ENCODE measurements at regions not wholly inside any gene's neighbourhood (a gene's known extent, or its start where the extent isn't known, plus 50 kb on each side); places are given as distances from the start of the nearest gene placed in this dataset.
A peak's percentile ranks its signal among the peaks of the same experiment; 100 is the strongest.

DNA sequence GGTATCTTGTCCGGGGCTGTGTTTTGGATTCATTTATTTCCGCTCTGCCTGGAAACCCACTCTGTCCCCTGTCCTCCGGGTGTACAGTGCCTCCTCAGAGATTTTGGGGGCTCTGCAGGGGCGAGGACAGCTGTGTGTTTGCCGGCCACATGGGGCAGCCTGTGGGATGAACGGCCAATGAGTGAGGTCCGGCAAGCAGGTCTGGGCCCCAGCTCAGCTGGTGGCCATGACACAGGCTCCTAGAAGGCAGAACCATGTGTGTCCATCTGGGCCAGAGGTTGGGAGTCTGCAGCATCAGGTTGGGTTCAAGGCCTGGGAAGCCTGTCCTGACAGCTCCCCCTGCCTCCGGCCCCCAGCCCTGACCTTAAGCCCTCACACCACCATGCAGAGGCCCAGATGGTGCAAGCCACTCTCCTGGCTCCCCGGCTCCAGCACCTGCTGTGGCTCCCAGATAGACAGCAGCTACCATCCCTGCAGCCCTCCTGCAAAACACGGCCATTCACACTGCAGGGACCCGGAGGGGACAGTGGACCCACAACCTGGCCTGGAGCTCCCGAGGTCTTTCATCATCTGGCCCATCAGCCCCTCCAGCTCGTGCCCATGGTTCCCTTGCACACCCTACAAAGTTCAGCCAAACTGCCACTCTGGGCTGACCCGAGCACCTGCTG, 220.1 kb upstream of the C14orf180 start:
- no peak for DNase-seq

DNA sequence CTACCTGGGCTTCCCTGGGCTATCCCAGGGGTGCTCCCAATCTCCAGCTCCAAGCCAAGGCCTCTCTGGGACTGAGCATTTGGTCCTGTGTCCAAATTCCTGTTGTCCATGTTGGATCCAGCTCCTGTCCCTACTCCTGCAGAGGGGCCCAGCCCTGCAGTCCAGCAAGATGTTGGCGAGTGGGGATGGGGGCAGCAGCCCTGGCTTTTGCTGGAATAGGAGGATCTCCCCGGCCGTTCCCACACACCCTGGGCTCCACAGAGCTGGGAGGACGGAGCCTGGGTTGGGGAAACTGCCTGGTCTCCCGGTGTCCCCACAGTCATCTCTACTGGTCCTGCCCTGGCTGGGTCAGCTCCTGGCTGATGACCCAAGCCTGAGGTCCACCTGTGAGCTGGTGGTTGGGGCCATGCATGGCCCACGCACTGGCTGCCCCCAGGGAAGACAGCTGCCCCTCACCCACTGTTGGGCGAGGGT, 219.6 kb upstream of the C14orf180 start:
- DNase-seq, result no peak

DNA sequence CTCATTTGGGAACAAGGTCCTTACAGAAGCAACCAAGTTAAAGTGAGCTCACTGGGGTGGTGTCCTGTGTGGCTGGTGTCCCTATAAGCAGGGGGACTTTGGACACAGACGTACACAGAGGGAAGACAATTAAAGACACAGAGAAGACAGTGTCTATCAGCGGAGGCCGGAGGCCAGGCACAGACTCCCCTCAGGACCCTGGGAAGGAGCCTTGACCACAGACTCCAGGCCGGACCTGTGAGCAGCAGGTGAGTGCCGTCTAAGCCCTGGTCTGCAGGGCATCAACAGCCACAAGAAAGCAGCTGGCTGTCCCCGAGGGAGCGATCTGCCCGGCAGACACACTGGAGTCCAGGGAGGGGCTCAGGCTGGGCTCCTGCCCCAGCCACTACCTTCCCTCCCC, 219.1 kb upstream of the C14orf180 start:
- no peak for DNase-seq

DNA sequence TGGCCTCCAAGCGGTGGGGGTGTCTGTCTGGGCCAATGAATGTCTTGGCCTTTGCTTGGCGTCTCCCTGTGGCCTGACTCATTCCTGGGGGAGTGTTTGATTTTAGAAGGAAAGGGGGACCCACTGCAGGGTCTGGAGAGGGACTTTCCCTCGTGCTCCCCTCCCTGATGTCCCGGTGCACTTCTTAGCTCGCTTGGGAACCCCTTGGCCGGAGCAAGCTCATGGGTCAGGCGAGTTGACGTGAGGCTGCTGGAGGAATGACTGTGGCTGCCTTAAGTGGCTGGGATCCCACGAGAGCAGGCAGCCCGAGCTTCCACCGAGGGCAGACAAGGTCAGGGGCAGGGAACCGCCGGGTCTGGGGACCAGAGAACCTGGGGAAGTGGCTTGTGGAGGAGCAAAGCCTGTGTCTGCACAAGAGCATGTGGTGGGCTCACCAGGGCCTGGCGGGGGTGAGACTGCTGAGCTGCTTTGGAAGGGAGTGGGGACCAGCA, 218.4 kb upstream of the C14orf180 start:
- no peak for DNase-seq

DNA sequence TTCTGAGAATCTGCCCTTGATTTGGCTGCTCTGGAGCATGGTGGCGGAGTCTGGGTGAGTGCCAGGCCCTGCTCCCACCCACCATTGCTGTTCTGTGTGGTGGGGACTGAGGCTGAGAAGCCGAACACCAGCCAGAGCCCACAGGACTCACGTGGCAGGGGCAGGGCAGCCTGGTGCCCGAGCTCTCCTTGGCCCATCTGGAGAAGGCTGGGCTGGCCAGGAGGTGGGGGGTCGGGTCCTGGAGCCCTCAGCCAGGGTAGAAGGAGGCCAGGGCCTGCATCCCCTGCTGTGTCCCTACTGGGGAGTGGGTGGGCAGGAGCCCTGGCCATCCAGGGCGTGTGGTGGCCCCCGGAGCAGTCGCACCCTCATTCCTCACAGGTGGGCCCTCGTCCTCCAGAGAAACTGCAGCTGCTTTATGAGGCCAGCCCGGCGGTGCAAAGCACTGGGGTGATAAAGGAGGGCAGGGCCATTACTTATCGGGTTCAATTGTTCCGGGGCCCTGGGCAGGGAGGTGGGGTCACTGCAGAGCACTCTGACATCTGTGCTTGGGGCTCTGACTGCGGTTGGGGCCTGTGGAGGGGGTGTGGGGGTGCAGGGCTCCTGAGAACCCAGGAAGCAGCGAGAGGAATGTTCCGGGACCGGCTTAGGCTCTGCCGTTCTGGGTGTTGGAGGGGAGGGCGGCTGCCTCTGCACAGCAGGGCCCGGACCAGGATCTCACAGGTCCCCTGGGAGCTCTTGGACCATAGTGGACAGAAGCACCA, 217.5 kb upstream of the C14orf180 start:
- DNase-seq, result no peak

DNA sequence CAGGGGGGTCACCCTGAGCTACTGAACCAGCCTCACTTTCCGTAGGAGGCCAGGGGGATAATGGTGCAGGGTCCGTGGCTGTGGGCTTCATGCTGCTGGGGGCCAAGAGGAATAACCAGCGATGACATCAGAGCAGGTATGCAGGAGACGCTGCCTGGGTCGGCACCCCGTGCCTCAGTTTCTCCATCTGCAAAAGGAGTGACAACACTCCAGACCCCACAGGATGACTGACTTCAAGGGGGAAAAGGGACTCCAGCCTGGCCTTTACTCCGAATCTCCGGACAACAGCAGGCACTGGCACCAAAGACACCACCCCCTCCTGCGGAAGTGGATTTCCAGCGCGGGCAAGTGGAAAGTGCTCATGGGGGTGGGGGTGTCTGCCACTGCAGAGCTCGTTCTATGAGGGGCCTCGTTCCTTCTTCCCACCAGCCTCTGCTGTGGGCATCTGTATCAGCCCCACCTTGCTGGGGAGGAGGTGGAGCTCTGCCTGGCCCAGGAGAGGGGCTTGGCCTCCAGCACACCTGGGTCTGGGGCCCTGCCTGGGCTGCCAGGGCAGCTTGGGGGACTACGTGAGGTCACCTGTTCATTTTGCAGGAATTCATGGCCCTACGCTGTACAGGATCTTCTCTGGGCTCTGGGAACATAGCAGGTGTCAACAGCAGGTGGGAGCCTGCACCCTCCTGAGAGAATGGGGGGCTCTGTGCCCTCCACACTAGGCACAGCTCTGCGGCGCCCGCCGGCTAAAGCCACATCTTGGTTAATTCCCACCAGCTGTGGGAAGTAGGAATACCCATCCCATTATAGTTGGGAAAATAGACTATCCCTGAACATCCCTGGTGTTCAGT, 216.6 kb upstream of the C14orf180 start:
- DNase-seq, result no peak

DNA sequence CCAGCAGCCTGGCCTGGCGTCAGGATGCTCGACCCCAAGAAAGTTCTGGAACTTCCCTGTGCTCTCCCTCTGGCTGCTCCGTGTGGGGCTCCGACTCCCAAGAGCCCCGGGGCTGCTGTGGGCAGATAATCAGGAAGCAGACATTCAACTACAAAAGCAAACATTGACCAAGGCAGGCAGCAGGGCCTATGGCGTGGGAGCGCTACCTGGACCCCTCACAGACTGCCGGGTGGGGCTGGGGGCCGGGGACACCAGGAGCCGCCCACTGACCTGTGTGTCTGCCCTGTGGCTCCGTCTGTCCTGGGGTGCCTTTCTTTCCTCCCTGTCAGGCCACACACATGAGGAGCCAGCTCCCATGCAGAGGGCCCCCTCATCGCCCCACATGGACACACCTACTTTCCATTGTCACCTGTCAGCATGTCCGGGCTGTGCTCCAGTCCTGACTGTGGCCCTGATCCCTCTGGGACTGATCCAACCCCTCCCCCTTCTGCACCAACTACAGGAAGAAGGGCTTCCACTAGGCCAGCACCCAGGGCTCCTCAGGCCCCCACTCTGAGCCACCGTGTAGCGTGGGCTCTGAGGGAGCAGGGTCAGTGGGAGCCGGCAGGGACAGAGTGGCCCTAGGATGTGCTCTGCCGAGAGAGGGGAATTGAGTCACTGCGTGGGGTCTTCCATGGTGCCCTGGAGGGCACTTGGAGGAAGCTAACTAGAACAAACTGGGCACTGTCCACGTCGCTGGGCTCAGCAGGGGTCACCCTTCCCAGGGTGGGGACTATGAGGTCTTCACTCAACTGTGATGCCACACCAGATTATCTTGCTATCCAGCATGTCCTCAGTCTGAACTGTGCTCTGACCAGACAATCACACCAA, 215.4 kb upstream of the C14orf180 start:
- DNase-seq, result no peak

DNA sequence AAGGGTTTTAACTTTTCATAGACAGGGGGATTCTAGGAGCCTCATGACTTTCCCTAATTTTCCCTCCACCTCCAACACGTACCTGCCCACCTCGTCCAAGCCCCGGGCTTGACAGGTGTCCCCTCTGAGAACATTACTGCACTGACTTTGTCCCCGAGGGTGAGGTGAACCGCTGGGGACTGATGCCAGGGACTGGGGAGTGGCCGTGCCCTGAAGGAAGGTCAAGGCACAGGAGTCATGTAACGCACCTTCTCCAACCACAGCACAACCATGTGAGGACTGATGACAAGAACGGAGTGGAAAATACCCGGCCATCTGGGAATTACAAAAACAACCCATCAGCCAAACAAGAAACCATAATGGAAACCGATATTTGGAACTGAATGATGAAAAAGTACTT, 214.7 kb upstream of the C14orf180 start:
- no peak for DNase-seq

DNA sequence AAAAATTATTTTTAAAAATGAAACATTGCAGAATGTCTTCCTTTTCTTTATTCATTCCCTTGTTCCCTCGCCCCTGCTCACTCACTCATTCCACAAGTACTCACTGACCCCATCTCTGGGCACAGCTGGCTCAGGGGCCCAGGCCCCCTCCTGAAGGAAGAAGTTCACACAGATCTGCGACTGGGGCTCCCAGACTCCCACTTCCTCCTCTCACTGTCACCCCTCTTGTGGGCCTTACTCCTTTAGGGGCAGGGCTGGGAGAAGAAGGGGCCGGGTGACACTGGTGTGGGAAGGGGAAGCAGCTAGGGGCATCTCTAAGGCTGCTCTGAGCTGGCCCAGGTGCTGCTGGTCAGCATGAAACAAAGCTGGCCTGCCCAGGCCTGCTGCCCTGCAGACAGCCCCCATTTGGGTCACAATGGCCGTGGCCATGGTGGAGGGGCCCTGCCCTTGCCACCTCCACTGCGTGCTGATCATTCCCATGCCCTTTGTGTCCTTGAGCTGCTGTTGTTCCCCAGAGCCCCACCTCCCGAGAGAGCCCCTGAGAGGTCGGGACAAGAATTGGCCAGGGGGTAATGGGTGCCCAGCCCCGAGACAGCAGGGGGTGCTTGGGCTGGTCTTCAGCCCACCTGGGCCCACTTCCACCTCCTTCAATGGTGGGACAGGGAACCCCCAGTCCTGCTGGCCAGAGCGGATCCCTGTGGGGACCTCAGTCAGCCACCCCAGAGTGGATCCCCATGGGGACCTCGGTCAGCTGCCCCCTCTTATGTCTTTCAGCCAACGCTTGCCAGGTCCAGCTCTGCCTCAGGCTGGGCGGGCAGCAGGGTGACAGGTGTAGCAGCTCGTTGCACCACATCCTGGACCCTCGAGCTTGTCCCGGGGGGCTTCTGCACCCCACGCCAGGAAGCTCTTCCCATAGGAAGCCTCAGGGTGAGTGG, 212.4 kb upstream of the C14orf180 start:
- DNase-seq, result no peak

DNA sequence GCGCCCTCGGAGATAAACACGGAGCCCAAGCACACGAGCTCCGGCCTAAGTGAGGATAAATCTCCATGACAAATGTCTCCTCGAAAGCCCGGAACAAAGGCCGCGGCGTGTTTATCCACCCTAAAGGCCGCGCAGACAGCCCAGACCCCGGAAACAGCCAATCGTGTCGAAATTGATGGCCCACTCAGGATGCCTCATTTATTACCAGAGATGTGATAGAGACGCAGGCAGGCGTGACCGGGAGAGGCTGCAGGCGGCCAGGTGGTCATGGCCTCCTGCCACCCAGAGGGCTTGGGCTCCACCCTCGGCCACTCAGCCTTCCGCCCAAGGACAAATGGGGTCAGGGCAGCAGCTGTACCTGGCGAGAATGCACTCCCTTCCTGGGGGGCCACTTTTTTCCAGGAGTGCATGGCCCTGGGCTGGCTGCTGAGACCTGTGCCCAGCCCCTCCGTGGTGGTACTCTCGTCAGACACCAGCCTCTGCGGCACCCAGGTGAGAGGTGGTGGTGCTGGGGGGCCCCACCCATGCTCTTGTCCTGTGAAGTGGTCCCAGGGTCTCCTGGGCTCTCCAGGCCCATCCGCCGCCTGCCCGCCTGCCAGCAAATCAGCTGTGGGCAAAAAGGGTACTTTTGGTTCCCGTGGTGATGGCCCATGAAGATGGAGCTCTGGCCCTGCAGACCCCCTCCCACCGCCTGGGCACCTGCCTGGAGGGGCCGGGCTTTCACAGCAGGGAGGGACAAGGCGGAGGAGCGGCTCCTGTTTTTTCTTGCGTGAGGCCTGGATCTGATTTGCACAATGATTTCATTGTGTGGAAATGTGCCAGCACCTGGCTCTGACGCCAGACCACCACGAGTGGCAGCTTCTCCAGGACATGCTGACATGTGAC, 211.5 kb upstream of the C14orf180 start:
- peak; percentile 34 for DNase-seq

DNA sequence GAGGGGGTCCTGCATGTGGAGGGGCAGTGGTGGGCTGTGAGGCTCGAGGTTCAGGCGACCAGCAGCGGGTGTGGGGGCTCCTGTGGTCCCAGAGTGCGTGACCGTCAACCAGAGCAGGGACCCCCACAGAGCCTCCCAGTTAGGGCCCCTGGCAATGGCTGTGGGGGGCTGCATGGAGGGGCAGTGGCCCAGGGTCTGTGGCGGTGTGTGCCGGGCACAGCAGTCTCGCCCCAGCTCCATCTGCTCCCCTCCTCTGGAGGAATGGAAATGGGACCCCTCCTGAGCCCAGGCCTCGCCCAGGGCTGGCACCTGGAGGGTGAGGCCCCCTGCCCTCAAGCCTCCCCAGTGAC, 210.8 kb upstream of the C14orf180 start:
- DNase-seq, result no peak

DNA sequence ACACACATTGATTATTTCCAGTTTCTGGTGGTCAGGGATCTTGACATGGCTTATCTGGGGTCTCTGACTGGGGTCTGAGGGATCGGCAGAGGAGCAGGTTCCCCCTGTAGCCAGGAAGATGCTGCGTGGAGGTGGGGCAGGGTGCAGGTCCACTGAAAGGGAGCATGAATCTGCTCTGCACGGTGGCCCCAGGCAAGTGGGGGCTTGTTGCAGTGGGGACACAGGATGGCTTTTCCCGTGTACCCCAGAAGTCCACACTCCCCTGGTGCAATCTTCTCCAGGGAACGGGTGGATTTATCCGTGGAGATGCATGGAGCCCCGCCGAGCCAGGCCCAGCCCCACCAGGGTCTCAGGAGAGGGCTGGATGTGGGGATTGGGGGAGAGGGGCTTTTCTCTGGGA, 210.4 kb upstream of the C14orf180 start:
- DNase-seq, result no peak

DNA sequence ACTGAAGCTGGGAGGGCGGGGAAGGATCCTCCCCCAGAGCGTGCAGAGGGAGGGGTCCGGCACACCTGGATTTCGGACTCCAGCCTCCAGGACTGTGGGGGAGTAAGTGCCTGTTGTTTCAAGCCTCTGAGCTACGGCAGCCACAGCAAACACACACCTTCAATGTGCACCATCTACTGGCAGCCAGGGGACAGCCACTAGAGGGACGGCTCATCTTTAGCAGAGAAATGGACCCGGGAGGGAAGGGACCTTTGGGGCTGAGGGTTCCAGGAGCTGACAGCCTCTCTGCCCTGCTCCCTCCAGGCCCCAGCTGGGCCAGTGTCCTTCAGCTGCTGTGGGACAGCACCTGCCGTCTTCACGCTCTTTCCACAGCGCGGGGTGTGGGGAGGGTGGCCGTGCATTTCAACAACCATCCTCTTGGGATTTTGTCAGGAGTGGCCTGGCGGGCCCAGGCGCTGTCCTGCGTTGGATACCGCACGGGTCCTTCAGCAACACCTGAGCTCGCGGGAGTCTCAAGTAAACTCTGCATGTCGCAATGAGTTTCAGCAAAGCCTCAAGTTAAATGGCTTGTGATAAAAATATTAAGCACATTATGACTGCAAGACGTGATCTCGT, 209.2 kb upstream of the C14orf180 start:
- DNase-seq, result peak; percentile 27

DNA sequence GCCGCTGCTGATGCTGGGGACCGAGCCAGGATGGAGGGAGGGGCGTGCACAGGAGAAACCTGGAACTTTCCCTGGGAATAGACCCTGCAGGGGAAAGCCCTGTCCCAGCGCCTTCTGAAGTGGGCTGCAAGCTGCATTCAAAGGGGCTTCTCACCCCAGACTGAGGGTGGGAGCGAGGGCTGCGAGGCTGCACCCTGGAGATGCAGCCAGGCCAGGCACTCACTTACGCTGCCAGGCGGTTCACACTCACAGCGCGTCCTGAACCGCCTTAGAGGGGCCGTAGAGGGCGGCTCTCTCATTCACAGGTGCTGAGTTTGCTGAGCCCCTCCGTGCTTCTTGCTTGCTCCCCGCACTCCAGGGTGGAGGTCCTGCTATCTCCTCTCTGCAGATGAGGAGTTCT, 208.5 kb upstream of the C14orf180 start:
- DNase-seq, result no peak

DNA sequence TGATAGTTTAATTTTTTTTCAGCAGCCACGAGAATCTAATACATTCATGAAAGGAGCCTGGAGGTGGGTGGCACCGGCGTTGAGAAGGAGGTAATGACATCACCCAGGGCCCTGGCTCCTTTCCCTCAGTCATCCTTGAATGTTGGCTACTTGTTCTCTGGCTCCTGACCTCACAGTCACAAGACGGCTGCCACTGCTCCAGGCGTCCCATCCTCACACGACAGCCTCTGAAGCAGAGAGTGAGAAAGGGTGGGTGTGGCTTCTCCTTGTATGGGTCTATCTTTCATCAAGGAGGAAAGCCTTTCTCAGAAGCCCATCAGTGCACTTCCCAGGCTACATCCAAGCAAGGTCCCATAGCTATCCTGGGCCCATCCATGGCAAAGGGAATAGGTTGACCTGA, 207.6 kb upstream of the C14orf180 start:
- DNase-seq, result no peak

DNA sequence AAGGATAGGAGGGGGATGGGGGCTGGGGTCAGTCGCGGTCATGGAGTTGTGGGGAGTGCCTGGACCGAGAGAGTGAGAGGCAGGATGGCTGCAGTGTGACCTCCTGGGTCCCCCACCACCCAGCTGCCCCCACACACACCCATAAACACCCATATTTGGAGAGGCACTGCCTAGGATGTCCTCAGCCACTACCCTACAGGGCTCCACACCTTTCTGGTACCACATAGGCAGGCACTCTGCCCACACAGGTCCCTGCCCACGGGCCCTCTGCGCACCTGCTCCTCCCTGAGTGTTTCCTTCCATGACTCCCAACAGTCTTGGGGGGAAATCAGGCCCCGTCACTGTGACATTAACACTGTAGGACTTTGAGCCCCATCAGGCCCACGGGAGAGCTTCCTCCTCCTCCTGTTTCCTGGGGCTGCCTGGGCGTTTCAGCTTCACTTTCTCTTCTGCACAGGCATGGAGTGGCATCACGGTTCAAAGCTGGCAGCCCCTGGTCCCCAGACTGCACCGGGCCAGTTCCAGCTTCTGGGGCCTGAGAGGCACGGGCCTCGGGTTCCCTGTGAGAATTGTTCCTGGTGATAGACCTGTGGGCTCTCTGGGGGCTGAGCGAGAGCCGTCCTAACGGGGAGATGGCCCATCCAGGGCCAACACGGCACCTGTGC, 207.0 kb upstream of the C14orf180 start:
- DNase-seq, result no peak

DNA sequence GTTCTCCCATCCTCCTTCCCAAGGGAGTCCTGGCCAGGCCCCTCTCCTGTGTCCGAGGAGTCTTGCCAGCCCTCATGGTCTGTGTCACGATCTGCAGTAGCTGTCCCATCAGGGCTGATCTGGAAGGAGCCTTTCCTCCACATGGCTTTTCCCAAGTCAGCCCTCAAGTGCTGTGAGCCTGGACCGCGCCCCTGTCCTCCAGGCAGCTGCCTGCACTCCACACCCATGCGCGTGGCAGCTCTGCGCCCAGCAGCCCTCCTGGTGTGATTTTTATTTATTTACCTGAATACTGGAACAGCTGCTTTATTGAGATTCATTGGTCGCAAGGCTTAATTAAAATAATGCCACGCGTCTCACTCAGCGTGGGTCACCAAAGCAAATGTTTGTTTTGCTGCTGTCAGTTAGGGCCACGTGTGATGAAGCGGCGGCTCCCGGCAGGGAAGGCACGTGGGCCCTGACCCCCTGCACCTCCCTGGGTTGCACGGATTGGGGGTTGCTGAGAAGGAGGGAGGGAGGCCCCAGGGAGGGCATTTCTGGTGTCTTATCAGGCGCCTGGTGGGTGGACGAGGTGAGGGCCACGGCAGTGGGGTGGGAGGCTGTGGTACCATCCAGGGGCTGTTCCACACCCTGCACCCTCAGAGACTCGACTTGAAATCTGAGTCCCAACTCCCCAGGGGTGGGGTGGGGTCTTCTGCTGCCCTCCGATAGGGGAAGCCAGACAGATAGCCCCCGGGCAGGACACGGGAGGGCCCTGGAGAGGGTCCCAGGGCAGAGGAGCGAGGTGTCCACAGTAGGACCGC, 206.3 kb upstream of the C14orf180 start:
- DNase-seq, result peak; percentile 38
